PFSK-1 (cell line): ENCODE measurements at regions not wholly inside any gene's neighbourhood (a gene's known extent, or its start where the extent isn't known, plus 50 kb on each side); places are given as distances from the start of the nearest gene placed in this dataset.

Experiments
- FOXP2 ChIP-seq: optimal IDR thresholded peaks from 2 replicates; pipeline ENCODE3; 2011; ENCODE audit warnings: borderline replicate concordance, control low read depth, inconsistent platforms; ENCODE audit not compliant: insufficient read depth; ENCODE audit errors: extremely low read length, extremely low read depth
- POLR2AphosphoS5 ChIP-seq: IDR thresholded peaks from 2 replicates; pipeline ENCODE4 v1.6.1; 2012; ENCODE audit warnings: low read depth, mild to moderate bottlenecking, control low read depth, low read length, moderate library complexity
- SIN3A ChIP-seq: IDR thresholded peaks from 2 replicates; pipeline ENCODE4 v1.6.1; 2012; ENCODE audit warnings: mild to moderate bottlenecking, low read length, moderate library complexity, borderline replicate concordance; ENCODE audit not compliant: insufficient read depth
- TAF1 ChIP-seq: IDR thresholded peaks from 2 replicates; pipeline ENCODE4 v1.6.1; 2012; ENCODE audit warnings: low read length, control low read depth, borderline replicate concordance; ENCODE audit not compliant: insufficient read depth
- TF ChIP-seq, protein P1 (sequence below), 2 experiments: IDR thresholded peaks; 2 replicates each; pipeline versions ENCODE4 v1.6.1 to v1.8.0; 2011 to 2012; ENCODE audit warnings: low read depth in 2 of 2, low read length in 2 of 2, control low read depth in 1 of 2, inconsistent platforms in 1 of 2, mild to moderate bottlenecking in 1 of 2, moderate library complexity in 1 of 2; ENCODE audit not compliant: insufficient read depth in 1 of 2

DNA sequence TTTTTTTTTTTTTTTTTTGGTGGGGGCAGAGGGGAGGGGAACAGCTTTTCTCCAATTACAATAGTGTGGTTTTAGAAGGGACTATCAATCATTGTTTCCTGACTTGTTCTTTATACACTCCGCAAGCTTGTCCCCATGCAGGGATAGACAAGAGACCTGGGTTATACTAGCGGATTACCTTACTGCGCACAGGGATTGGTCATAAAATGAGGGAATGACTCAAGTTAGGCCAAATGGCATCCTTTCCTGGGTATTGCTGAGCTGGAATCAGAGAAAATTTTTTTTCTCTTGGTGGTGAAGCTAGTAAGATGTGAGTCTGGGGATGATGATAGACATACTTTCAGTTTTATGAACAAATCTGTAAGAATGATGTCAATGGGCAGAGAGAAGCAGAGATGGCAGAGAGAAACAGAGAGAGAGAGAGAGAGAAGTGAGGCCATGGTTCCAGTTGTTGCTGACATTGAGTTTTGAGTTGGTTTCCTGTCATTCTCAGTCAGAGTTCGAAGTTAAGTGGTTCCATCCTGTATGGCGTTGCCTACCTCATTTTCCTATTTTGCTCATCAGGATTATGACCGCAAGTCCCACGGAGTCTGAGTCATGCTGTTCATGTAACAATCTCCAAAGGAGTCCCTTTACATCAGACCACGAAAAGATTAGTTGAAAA, 59.1 kb upstream of the OTOGL start:
- TF ChIP-seq SIN3A: 0 out of 2 replicates have a peak, but pooled peaks have one; percentile 19
- no peak for TF ChIP-seq TAF1

DNA sequence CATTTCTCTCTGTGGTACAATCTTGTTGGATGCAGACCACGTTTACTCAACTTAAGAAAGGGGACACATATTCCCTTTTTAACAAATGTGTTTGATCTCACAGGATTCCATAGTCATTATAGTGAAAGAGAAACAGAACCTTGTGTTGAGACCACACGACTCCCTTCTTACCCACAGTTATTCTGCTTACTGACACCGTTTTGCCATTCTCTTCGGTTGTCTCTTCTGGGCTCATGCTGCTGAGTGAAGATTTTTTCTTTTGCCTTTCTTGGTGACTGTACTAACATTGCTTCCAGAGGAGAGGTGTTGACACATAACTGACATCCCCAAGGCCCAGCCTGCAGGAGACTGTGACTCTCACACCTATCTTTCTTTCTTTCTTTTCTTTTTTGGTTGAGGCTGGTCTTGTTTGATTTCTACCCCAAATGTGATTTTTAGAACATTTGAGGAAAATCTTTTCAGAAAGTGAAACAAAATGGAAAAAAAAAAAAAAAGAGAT, 61.2 kb upstream of the OTOGL start:
- TF ChIP-seq, protein P1, sequence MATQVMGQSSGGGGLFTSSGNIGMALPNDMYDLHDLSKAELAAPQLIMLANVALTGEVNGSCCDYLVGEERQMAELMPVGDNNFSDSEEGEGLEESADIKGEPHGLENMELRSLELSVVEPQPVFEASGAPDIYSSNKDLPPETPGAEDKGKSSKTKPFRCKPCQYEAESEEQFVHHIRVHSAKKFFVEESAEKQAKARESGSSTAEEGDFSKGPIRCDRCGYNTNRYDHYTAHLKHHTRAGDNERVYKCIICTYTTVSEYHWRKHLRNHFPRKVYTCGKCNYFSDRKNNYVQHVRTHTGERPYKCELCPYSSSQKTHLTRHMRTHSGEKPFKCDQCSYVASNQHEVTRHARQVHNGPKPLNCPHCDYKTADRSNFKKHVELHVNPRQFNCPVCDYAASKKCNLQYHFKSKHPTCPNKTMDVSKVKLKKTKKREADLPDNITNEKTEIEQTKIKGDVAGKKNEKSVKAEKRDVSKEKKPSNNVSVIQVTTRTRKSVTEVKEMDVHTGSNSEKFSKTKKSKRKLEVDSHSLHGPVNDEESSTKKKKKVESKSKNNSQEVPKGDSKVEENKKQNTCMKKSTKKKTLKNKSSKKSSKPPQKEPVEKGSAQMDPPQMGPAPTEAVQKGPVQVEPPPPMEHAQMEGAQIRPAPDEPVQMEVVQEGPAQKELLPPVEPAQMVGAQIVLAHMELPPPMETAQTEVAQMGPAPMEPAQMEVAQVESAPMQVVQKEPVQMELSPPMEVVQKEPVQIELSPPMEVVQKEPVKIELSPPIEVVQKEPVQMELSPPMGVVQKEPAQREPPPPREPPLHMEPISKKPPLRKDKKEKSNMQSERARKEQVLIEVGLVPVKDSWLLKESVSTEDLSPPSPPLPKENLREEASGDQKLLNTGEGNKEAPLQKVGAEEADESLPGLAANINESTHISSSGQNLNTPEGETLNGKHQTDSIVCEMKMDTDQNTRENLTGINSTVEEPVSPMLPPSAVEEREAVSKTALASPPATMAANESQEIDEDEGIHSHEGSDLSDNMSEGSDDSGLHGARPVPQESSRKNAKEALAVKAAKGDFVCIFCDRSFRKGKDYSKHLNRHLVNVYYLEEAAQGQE (IDR thresholded peaks at IDR 0.05; ENCODE audit: insufficient read depth in 1 of 2, low read depth in 2 of 2, low read length in 2 of 2): no peak
- TF ChIP-seq POLR2AphosphoS5 (no peak), SIN3A (no peak), TAF1 (no peak), FOXP2 (no peak)

DNA sequence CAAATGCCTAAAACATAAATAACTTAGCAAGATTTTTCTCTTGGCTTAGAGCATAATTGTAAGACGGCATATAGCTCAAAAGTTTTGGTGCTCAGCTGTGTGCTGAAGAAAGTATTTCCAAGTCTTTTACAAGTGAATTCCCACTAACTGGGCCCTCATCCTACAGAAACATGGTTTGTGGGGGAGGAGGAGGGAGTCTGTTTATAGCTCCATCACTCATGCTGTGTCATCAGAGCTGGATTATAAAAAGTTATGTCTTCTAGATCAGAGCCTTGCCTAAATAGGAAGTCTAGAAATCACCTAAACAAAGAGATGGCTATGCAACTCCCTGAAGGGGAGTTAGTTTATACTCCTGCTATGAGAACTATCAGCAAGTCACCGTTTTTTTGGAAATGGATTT, 65.9 kb upstream of the OTOGL start:
- TF ChIP-seq, protein P1 (IDR thresholded peaks at IDR 0.05; ENCODE audit: insufficient read depth in 1 of 2, low read depth in 2 of 2, low read length in 2 of 2): no peak
- TF ChIP-seq FOXP2 (no peak), POLR2AphosphoS5 (no peak), TAF1 (no peak), SIN3A (no peak)

DNA sequence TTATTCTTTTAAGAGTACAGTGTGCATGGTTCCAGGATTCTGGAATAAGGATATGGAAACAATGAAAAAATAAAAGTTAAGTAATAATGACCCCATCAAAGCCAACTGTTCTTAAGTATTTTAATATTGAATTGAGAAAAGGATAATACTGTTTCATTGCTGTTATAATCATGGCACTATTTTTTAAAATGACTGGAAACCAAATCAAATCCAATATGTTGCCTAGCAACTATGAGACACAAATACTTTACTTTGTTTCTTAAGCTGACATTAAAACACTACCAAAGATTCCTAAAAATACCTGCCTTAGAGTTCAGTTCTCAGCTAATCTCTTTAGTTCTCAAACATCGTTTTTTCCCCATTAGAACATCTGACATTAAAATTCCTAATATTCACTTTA, 66.4 kb upstream of the OTOGL start:
- no peak for TF ChIP-seq POLR2AphosphoS5
- TF ChIP-seq SIN3A: no peak
- TF ChIP-seq, protein P1 (IDR thresholded peaks at IDR 0.05; ENCODE audit: insufficient read depth in 1 of 2, low read depth in 2 of 2, low read length in 2 of 2): no peak
- no peak for TF ChIP-seq FOXP2
- TF ChIP-seq TAF1: no peak

DNA sequence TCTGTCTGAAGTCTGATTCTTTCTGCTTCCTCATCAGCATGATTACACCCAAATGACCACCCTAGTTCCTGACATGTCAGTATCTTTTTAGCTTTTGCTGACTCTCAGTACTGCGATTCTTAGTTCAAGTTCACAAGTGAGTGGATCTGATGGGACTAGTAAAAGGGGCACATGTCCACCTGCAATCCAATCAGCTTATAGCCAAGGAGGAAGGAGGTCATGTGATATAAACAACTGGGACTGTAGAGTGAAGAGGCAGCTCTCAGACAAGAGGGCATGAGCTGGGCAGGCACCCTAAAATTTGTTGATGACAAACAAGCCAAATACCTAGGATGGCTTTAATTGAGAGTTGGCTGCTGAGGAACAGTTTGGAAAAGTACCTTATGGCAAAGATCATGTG, 68.1 kb upstream of the OTOGL start:
- TF ChIP-seq SIN3A (no peak), POLR2AphosphoS5 (no peak), FOXP2 (no peak), TAF1 (no peak)
- TF ChIP-seq, protein P1 (IDR thresholded peaks at IDR 0.05; ENCODE audit: insufficient read depth in 1 of 2, low read depth in 2 of 2, low read length in 2 of 2): no peak
